ENCODE measurements at regions not wholly inside any gene's neighbourhood (a gene's known extent, or its start where the extent isn't known, plus 50 kb on each side); places are given as distances from the start of the nearest gene placed in this dataset.

GRCh38 chrX:112313201-112313600, 230.6 kb upstream of the TRPC5 start:
- Histone ChIP-seq H3K27me3 (ENCODE audit: control insufficient read depth, extremely low read depth, insufficient read depth, low read length) (no peaks in the 10 kb centered on the region), H2AFZ (ENCODE audit: control insufficient read depth, low read length) (no peak overlapping the region), H3K4me2 (ENCODE audit: control insufficient read depth, extremely low read depth, insufficient read depth, low read depth, low read length) (no peak overlapping the region), H3K79me2 (ENCODE audit: control insufficient read depth, insufficient read depth, low read length) (no peaks in the 10 kb centered on the region), H3K4me3 (ENCODE audit: control insufficient read depth in 2 of 3, extremely low read depth in 1 of 3, insufficient read depth in 2 of 3, low read depth in 1 of 3, low read length in 3 of 3) (no peak overlapping the region), H3K9ac (ENCODE audit: control insufficient read depth, extremely low read depth, insufficient read depth, low read length) (no peak overlapping the region), H4K20me1 (ENCODE audit: control insufficient read depth, extremely low read depth, insufficient read depth, low read length) (no peaks in the 10 kb centered on the region), H3K9me1 (ENCODE audit: control insufficient read depth, extremely low read depth, insufficient read depth, low read length) (no peaks in the 10 kb centered on the region), H3K36me3 (ENCODE audit: control insufficient read depth in 2 of 2, extremely low read depth in 1 of 2, insufficient read depth in 2 of 2, low read length in 2 of 2) (no peaks in the 10 kb centered on the region), H3K4me1 (ENCODE audit: control insufficient read depth, extremely low read depth, insufficient read depth, low read length) (no peaks in the 10 kb centered on the region), H3K9me3 (ENCODE audit: control insufficient read depth, low read depth, low read length) (no peaks in the 10 kb centered on the region), H3K27ac (ENCODE audit: control insufficient read depth, insufficient read depth, low read length) (no peak overlapping the region)
- dilution Hi-C loops (cut with MboI; ENCODE audit: extremely low pct_ligation_motif_present, low sequenced_read_pairs), result no loop called here
- TF ChIP-seq CTCF (optimal IDR thresholded peaks at IDR 0.05 in 1 of 3, IDR thresholded peaks at IDR 0.05 in 1 of 3, conservative IDR thresholded peaks at IDR 0.05 in 1 of 3; ENCODE audit: extremely low read depth in 1 of 3, insufficient read depth in 2 of 3, low read length in 3 of 3), result no peak
- TF ChIP-seq EZH2 (IDR thresholded peaks at IDR 0.05; ENCODE audit: low read length), result no peak
- FAIRE-seq, result no peak
- no peak for DNase-seq (ENCODE audit: low read depth, low spot score)

- Histone ChIP-seq H4K20me1 (ENCODE audit: control insufficient read depth, extremely low read depth, insufficient read depth, low read length) (no peaks in the 10 kb centered on the region), H3K9me1 (ENCODE audit: control insufficient read depth, extremely low read depth, insufficient read depth, low read length) (no peaks in the 10 kb centered on the region), H3K4me1 (ENCODE audit: control insufficient read depth, extremely low read depth, insufficient read depth, low read length) (no peaks in the 10 kb centered on the region), H3K9ac (ENCODE audit: control insufficient read depth, extremely low read depth, insufficient read depth, low read length) (no peak overlapping the region), H3K4me3 (ENCODE audit: control insufficient read depth in 2 of 3, extremely low read depth in 1 of 3, insufficient read depth in 2 of 3, low read depth in 1 of 3, low read length in 3 of 3) (no peak overlapping the region), H3K27me3 (ENCODE audit: control insufficient read depth, extremely low read depth, insufficient read depth, low read length) (no peaks in the 10 kb centered on the region), H3K79me2 (ENCODE audit: control insufficient read depth, insufficient read depth, low read length) (no peaks in the 10 kb centered on the region), H3K27ac (ENCODE audit: control insufficient read depth, insufficient read depth, low read length) (no peak overlapping the region), H3K4me2 (ENCODE audit: control insufficient read depth, extremely low read depth, insufficient read depth, low read depth, low read length) (no peak overlapping the region), H3K9me3 (ENCODE audit: control insufficient read depth, low read depth, low read length) (no peaks in the 10 kb centered on the region), H3K36me3 (ENCODE audit: control insufficient read depth in 2 of 2, extremely low read depth in 1 of 2, insufficient read depth in 2 of 2, low read length in 2 of 2) (no peaks in the 10 kb centered on the region), H2AFZ (ENCODE audit: control insufficient read depth, low read length) (no peak overlapping the region)
- no peak for FAIRE-seq
- DNase-seq (ENCODE audit: low read depth, low spot score), result no peak
- dilution Hi-C loops (cut with MboI; ENCODE audit: extremely low pct_ligation_motif_present, low sequenced_read_pairs), result no loop called here
- TF ChIP-seq EZH2 (IDR thresholded peaks at IDR 0.05; ENCODE audit: low read length) (no peak), CTCF (optimal IDR thresholded peaks at IDR 0.05 in 1 of 3, IDR thresholded peaks at IDR 0.05 in 1 of 3, conservative IDR thresholded peaks at IDR 0.05 in 1 of 3; ENCODE audit: extremely low read depth in 1 of 3, insufficient read depth in 2 of 3, low read length in 3 of 3) (no peak)
Observed at GRCh38 chrX:112306027-112306426, 223.5 kb upstream of the TRPC5 start.

Data from keratinocyte (primary cell).